Activated CD4-positive, alpha-beta T cell treated with anti-CD3 and anti-CD28 coated beads for 48 hours (primary cell): ENCODE measurements at regions not wholly inside any gene's neighbourhood (a gene's known extent, or its start where the extent isn't known, plus 50 kb on each side); places are given as distances from the start of the nearest gene placed in this dataset.

Source experiments
- DNase-seq: peaks from one replicate; pipeline ENCODE4 v3.0.0-alpha.2; 2020

GRCh38 chr2:41079011-41079410 is 627.1 kb upstream of the SLC8A1 start:
- DNase-seq = no peak

- DNase-seq = no peak
Measured at GRCh38 chr2:41084321-41084720, 632.4 kb upstream of the SLC8A1 start.

- DNase-seq = no peak
Measured at GRCh38 chr2:41087946-41088345, 636.1 kb upstream of the SLC8A1 start.

GRCh38 chr2:41101281-41101680 is 649.4 kb upstream of the SLC8A1 start:
- no peak for DNase-seq

- DNase-seq = no peak
Measured at GRCh38 chr2:41109744-41110143, 657.9 kb upstream of the SLC8A1 start.

GRCh38 chr2:41111836-41112627 is 660.1 kb upstream of the SLC8A1 start:
- no peak for DNase-seq

- no peak for DNase-seq
Measured at GRCh38 chr2:41116106-41116797, 664.4 kb upstream of the SLC8A1 start.

GRCh38 chr2:41119489-41119888 is 667.6 kb upstream of the SLC8A1 start:
- DNase-seq = no peak

GRCh38 chr2:41123341-41123740 is 671.5 kb upstream of the SLC8A1 start:
- DNase-seq = no peak

GRCh38 chr2:41127351-41127750 is 675.5 kb upstream of the SLC8A1 start:
- no peak for DNase-seq

- DNase-seq = no peak
Measured at GRCh38 chr2:41129988-41130387, 678.1 kb upstream of the SLC8A1 start.

GRCh38 chr2:41137031-41137430 is 685.1 kb upstream of the SLC8A1 start:
- no peak for DNase-seq

- DNase-seq = no peak
Measured at GRCh38 chr2:41141146-41141791, 689.4 kb upstream of the SLC8A1 start.

GRCh38 chr2:41142478-41142877 is 690.6 kb upstream of the SLC8A1 start:
- DNase-seq = no peak

GRCh38 chr2:41145066-41145465 is 693.2 kb upstream of the SLC8A1 start:
- no peak for DNase-seq

GRCh38 chr2:41149054-41149453 is 697.2 kb upstream of the SLC8A1 start:
- DNase-seq = no peak

GRCh38 chr2:41151746-41152145 is 699.9 kb upstream of the SLC8A1 start:
- no peak for DNase-seq

GRCh38 chr2:41152318-41152717 is 700.4 kb upstream of the SLC8A1 start:
- DNase-seq = no peak

GRCh38 chr2:41160439-41160838 is 708.5 kb upstream of the SLC8A1 start:
- DNase-seq = no peak

GRCh38 chr2:41167014-41167413 is 715.1 kb upstream of the SLC8A1 start:
- no peak for DNase-seq

GRCh38 chr2:41169744-41170143 is 717.9 kb upstream of the SLC8A1 start:
- no peak for DNase-seq

GRCh38 chr2:41170589-41170988 is 718.7 kb upstream of the SLC8A1 start:
- DNase-seq = no peak

GRCh38 chr2:41180387-41180786 is 728.5 kb upstream of the SLC8A1 start:
- no peak for DNase-seq

- no peak for DNase-seq
Measured at GRCh38 chr2:41182961-41183360, 731.1 kb upstream of the SLC8A1 start.
